Activated CD8-positive, alpha-beta T cell treated with anti-CD3 and anti-CD28 coated beads, Interleukin-2, amount 10 ng/mL, durations not matched to agents 7 days and 5 days (primary cell): ENCODE measurements at regions not wholly inside any gene's neighbourhood (a gene's known extent, or its start where the extent isn't known, plus 50 kb on each side); places are given as distances from the start of the nearest gene placed in this dataset.

Experiments used
- ATAC-seq: fragments of 150-1000 bp; cut with Tn5 transposase; one replicate; pipeline ENCODE4 v1.10.0; 2021; ENCODE audit warnings: moderate library complexity
- CTCF ChIA-PET: fragments of 350-600 bp; sonication (Branson Sonifier 250); formaldehyde crosslinking; loops from one replicate; lab custom pipeline; 2021; ENCODE audit warnings: antibody characterized with exemption; lab: Charles Lee
- POLR2A ChIA-PET: fragments of 350-600 bp; sonication (Branson Sonifier 250); formaldehyde crosslinking; loops from one replicate; lab custom pipeline; 2021; ENCODE audit warnings: antibody characterized with exemption; lab: Charles Lee
- DNase-seq: peaks from one replicate; pipeline ENCODE4 v3.0.0-alpha.2; 2020
- H3K27ac Mint-ChIP-seq: one replicate; pipeline ENCODE4 v1.8.0; 2021; ENCODE audit warnings: mild to moderate bottlenecking, mixed read lengths
- H3K27me3 Mint-ChIP-seq: one replicate; pipeline ENCODE4 v1.8.0; 2021; ENCODE audit warnings: low read depth, mixed read lengths
- H3K36me3 Mint-ChIP-seq: one replicate; pipeline ENCODE4 v1.8.0; 2021; ENCODE audit warnings: low read depth, mixed read lengths
- H3K4me1 Mint-ChIP-seq: one replicate; pipeline ENCODE4 v1.8.0; 2021; ENCODE audit warnings: low read depth, mixed read lengths
- H3K4me3 Mint-ChIP-seq: one replicate; pipeline ENCODE4 v1.8.0; 2021; ENCODE audit warnings: mild to moderate bottlenecking, mixed read lengths
- H3K9me3 Mint-ChIP-seq: one replicate; pipeline ENCODE4 v1.8.0; 2022; ENCODE audit warnings: mixed read lengths; ENCODE audit not compliant: insufficient read depth

- Mint-ChIP-seq H3K27ac (no peak overlapping the region), H3K27me3 (no peaks in the 10 kb centered on the region), H3K36me3 (no peaks in the 10 kb centered on the region), H3K4me1 (no peaks in the 10 kb centered on the region), H3K4me3 (no peak overlapping the region), H3K9me3 (peaks cover 4% of the 10 kb centered on the region)
- DNase-seq (no peak), ATAC-seq (no peak)
- ChIA-PET POLR2A (no interaction called here), CTCF (no interaction called here)
These were observed 799.2 kb downstream of the NR2F2 start for GRCh38 chr15:97129674-97130073.

- ATAC-seq (no peak), DNase-seq (no peak)
- Mint-ChIP-seq H3K27me3 (no peaks in the 10 kb centered on the region), H3K9me3 (peaks cover 3% of the 10 kb centered on the region), H3K4me1 (no peaks in the 10 kb centered on the region), H3K36me3 (no peaks in the 10 kb centered on the region), H3K4me3 (no peak overlapping the region), H3K27ac (no peak overlapping the region)
- ChIA-PET POLR2A (no interaction called here), CTCF (no interaction called here)
These were observed 809.7 kb downstream of the NR2F2 start for GRCh38 chr15:97140216-97140615.

GRCh38 chr15:97141360-97141759 lies 810.9 kb downstream of the NR2F2 start:
- H3K9me3 Mint-ChIP-seq, result peaks cover 6% of the 10 kb centered on the region
- H3K4me3 Mint-ChIP-seq, result no peak overlapping the region
- no peaks in the 10 kb centered on the region for H3K36me3 Mint-ChIP-seq
- POLR2A ChIA-PET, result no interaction called here
- CTCF ChIA-PET, result no interaction called here
- no peaks in the 10 kb centered on the region for H3K4me1 Mint-ChIP-seq
- DNase-seq (no peak), ATAC-seq (no peak)
- H3K27me3 Mint-ChIP-seq, result no peaks in the 10 kb centered on the region
- H3K27ac Mint-ChIP-seq, result no peak overlapping the region

- Mint-ChIP-seq H3K36me3 (no peaks in the 10 kb centered on the region), H3K4me3 (no peak overlapping the region), H3K27me3 (no peaks in the 10 kb centered on the region), H3K27ac (no peak overlapping the region), H3K4me1 (no peaks in the 10 kb centered on the region), H3K9me3 (peaks cover 6% of the 10 kb centered on the region)
- ChIA-PET POLR2A (no interaction called here), CTCF (no interaction called here)
- ATAC-seq (no peak), DNase-seq (no peak)
These were observed 811.4 kb downstream of the NR2F2 start for GRCh38 chr15:97141871-97142270.

- H3K27me3 Mint-ChIP-seq, result no peaks in the 10 kb centered on the region
- H3K4me1 Mint-ChIP-seq, result no peaks in the 10 kb centered on the region
- peaks cover 6% of the 10 kb centered on the region for H3K9me3 Mint-ChIP-seq
- CTCF ChIA-PET, result interaction anchor here (1.0 kb wide), 1 partner anchor 20 kb away, joined by 3 read pairs; no protein-coding TSS in a partner anchor
- no peak overlapping the region for H3K4me3 Mint-ChIP-seq
- no peaks in the 10 kb centered on the region for H3K36me3 Mint-ChIP-seq
- no peak overlapping the region for H3K27ac Mint-ChIP-seq
- POLR2A ChIA-PET, result no interaction called here
- ATAC-seq (no peak), DNase-seq (no peak)
These were observed 813.3 kb downstream of the NR2F2 start for GRCh38 chr15:97143592-97144376.

GRCh38 chr15:97144377-97144711 lies 813.8 kb downstream of the NR2F2 start:
- Mint-ChIP-seq H3K4me1 (no peaks in the 10 kb centered on the region), H3K36me3 (no peaks in the 10 kb centered on the region), H3K27ac (no peak overlapping the region), H3K4me3 (no peak overlapping the region), H3K9me3 (peaks cover 6% of the 10 kb centered on the region), H3K27me3 (no peaks in the 10 kb centered on the region)
- no peak for ATAC-seq
- CTCF ChIA-PET, result interaction anchor here (1.0 kb wide), 1 partner anchor 20 kb away, joined by 3 read pairs; no protein-coding TSS in a partner anchor
- no peak for DNase-seq
- POLR2A ChIA-PET, result no interaction called here

- DNase-seq, result no peak
- no peaks in the 10 kb centered on the region for H3K27me3 Mint-ChIP-seq
- ChIA-PET CTCF (no interaction called here), POLR2A (no interaction called here)
- H3K4me1 Mint-ChIP-seq, result no peaks in the 10 kb centered on the region
- no peak overlapping the region for H3K4me3 Mint-ChIP-seq
- ATAC-seq, result no peak
- H3K36me3 Mint-ChIP-seq, result no peaks in the 10 kb centered on the region
- H3K9me3 Mint-ChIP-seq, result peaks cover 6% of the 10 kb centered on the region
- H3K27ac Mint-ChIP-seq, result no peak overlapping the region
These were observed 813.3 kb upstream of the ARRDC4 start for GRCh38 chr15:97146929-97147870.

- ChIA-PET POLR2A (no interaction called here), CTCF (no interaction called here)
- Mint-ChIP-seq H3K4me3 (no peak overlapping the region), H3K4me1 (no peaks in the 10 kb centered on the region), H3K9me3 (no peaks in the 10 kb centered on the region), H3K27ac (no peak overlapping the region), H3K27me3 (no peaks in the 10 kb centered on the region), H3K36me3 (no peaks in the 10 kb centered on the region)
- DNase-seq (no peak), ATAC-seq (no peak)
These were observed 807.0 kb upstream of the ARRDC4 start for GRCh38 chr15:97153356-97153965.

- Mint-ChIP-seq H3K4me3 (no peak overlapping the region), H3K36me3 (no peaks in the 10 kb centered on the region), H3K4me1 (no peaks in the 10 kb centered on the region), H3K27me3 (no peaks in the 10 kb centered on the region), H3K27ac (no peak overlapping the region), H3K9me3 (no peaks in the 10 kb centered on the region)
- DNase-seq (no peak), ATAC-seq (no peak)
- POLR2A ChIA-PET, result no interaction called here
- CTCF ChIA-PET, result no interaction called here
These were observed 803.7 kb upstream of the ARRDC4 start for GRCh38 chr15:97156739-97157265.

- Mint-ChIP-seq H3K9me3 (no peaks in the 10 kb centered on the region), H3K36me3 (no peaks in the 10 kb centered on the region), H3K27ac (no peak overlapping the region), H3K27me3 (no peaks in the 10 kb centered on the region), H3K4me3 (no peak overlapping the region), H3K4me1 (no peaks in the 10 kb centered on the region)
- no peak for ATAC-seq
- CTCF ChIA-PET, result no interaction called here
- DNase-seq, result no peak
- POLR2A ChIA-PET, result no interaction called here
These were observed 797.6 kb upstream of the ARRDC4 start for GRCh38 chr15:97162805-97163495.

GRCh38 chr15:97165205-97165604 lies 795.3 kb upstream of the ARRDC4 start:
- no peak for ATAC-seq
- Mint-ChIP-seq H3K4me1 (no peaks in the 10 kb centered on the region), H3K36me3 (no peaks in the 10 kb centered on the region)

More at GRCh38 chr15:97165205-97165604, 795.3 kb upstream of the ARRDC4 start:
- no peak overlapping the region for H3K27ac Mint-ChIP-seq
- no peak overlapping the region for H3K4me3 Mint-ChIP-seq
- no peaks in the 10 kb centered on the region for H3K27me3 Mint-ChIP-seq
- DNase-seq, result no peak
- H3K9me3 Mint-ChIP-seq, result no peaks in the 10 kb centered on the region
- ChIA-PET CTCF (no interaction called here), POLR2A (no interaction called here)
